Activated naive CD4-positive, alpha-beta T cell treated with anti-CD3 and anti-CD28 coated beads, Interleukin-2, amount 10 ng/mL, durations not matched to agents 7 days and 5 days (primary cell): ENCODE measurements at regions not wholly inside any gene's neighbourhood (a gene's known extent, or its start where the extent isn't known, plus 50 kb on each side); places are given as distances from the start of the nearest gene placed in this dataset.

ENCODE experiments used
- CTCF ChIA-PET: fragments of 350-600 bp; sonication (Branson Sonifier 250); formaldehyde crosslinking; loops from one replicate; lab custom pipeline; 2021; ENCODE audit warnings: antibody characterized with exemption; lab: Charles Lee
- DNase-seq: peaks from one replicate; pipeline ENCODE4 v3.0.0-alpha.2; 2020
- H3K27ac Mint-ChIP-seq: one replicate; pipeline ENCODE4 v1.8.0; 2021; ENCODE audit warnings: mild to moderate bottlenecking, moderate library complexity, mixed read lengths
- H3K27me3 Mint-ChIP-seq: one replicate; pipeline ENCODE4 v1.8.0; 2021; ENCODE audit warnings: mild to moderate bottlenecking, mixed read lengths
- H3K36me3 Mint-ChIP-seq: one replicate; pipeline ENCODE4 v1.8.0; 2021; ENCODE audit warnings: mixed read lengths
- H3K4me1 Mint-ChIP-seq: one replicate; pipeline ENCODE4 v1.8.0; 2021; ENCODE audit warnings: mixed read lengths
- H3K4me3 Mint-ChIP-seq: one replicate; pipeline ENCODE4 v1.8.0; 2021; ENCODE audit warnings: mild to moderate bottlenecking, moderate library complexity, mixed read lengths
- H3K9me3 Mint-ChIP-seq: one replicate; pipeline ENCODE4 v1.8.0; 2021; ENCODE audit warnings: mixed read lengths

- no peak for DNase-seq
- CTCF ChIA-PET, result no interaction called here
- H3K36me3 Mint-ChIP-seq, result no peaks in the 10 kb centered on the region
- H3K9me3 Mint-ChIP-seq, result no peaks in the 10 kb centered on the region
- no peaks in the 10 kb centered on the region for H3K27me3 Mint-ChIP-seq
- H3K4me1 Mint-ChIP-seq, result no peaks in the 10 kb centered on the region
- H3K4me3 Mint-ChIP-seq, result no peak overlapping the region
- H3K27ac Mint-ChIP-seq, result no peak overlapping the region
Observed at GRCh38 chr4:141567326-141567915, 69.0 kb upstream of the IL15 start.

- CTCF ChIA-PET, result no interaction called here
- Mint-ChIP-seq H3K27ac (no peak overlapping the region), H3K4me1 (no peaks in the 10 kb centered on the region), H3K27me3 (no peaks in the 10 kb centered on the region), H3K4me3 (no peak overlapping the region), H3K36me3 (no peaks in the 10 kb centered on the region), H3K9me3 (no peaks in the 10 kb centered on the region)
- no peak for DNase-seq
Observed at GRCh38 chr4:141569141-141569540, 67.2 kb upstream of the IL15 start.

- Mint-ChIP-seq H3K9me3 (no peaks in the 10 kb centered on the region), H3K36me3 (no peaks in the 10 kb centered on the region), H3K27ac (no peak overlapping the region), H3K27me3 (no peaks in the 10 kb centered on the region), H3K4me1 (no peaks in the 10 kb centered on the region), H3K4me3 (no peak overlapping the region)
- CTCF ChIA-PET, result no interaction called here
- no peak for DNase-seq
Observed at GRCh38 chr4:141570290-141570689, 66.1 kb upstream of the IL15 start.

GRCh38 chr4:141571362-141571761 lies 65.0 kb upstream of the IL15 start:
- no peaks in the 10 kb centered on the region for H3K36me3 Mint-ChIP-seq
- H3K27me3 Mint-ChIP-seq, result no peaks in the 10 kb centered on the region
- no peak overlapping the region for H3K4me3 Mint-ChIP-seq
- no peaks in the 10 kb centered on the region for H3K9me3 Mint-ChIP-seq
- no peaks in the 10 kb centered on the region for H3K4me1 Mint-ChIP-seq
- DNase-seq, result no peak
- CTCF ChIA-PET, result no interaction called here
- no peak overlapping the region for H3K27ac Mint-ChIP-seq

- H3K4me1 Mint-ChIP-seq, result no peaks in the 10 kb centered on the region
- H3K36me3 Mint-ChIP-seq, result no peaks in the 10 kb centered on the region
- no peaks in the 10 kb centered on the region for H3K9me3 Mint-ChIP-seq
- no peak overlapping the region for H3K27ac Mint-ChIP-seq
- CTCF ChIA-PET, result no interaction called here
- no peaks in the 10 kb centered on the region for H3K27me3 Mint-ChIP-seq
- H3K4me3 Mint-ChIP-seq, result no peak overlapping the region
- DNase-seq, result no peak
Observed at GRCh38 chr4:141571793-141572192, 64.6 kb upstream of the IL15 start.

- H3K4me3 Mint-ChIP-seq, result no peak overlapping the region
- H3K27me3 Mint-ChIP-seq, result no peaks in the 10 kb centered on the region
- DNase-seq, result no peak
- H3K36me3 Mint-ChIP-seq, result no peaks in the 10 kb centered on the region
- H3K4me1 Mint-ChIP-seq, result no peaks in the 10 kb centered on the region
- CTCF ChIA-PET, result no interaction called here
- H3K9me3 Mint-ChIP-seq, result no peaks in the 10 kb centered on the region
- H3K27ac Mint-ChIP-seq, result no peak overlapping the region
Observed at GRCh38 chr4:141573678-141574077, 62.7 kb upstream of the IL15 start.

GRCh38 chr4:141575884-141576283 lies 60.5 kb upstream of the IL15 start:
- H3K4me3 Mint-ChIP-seq, result no peak overlapping the region
- H3K27me3 Mint-ChIP-seq, result no peaks in the 10 kb centered on the region
- no peaks in the 10 kb centered on the region for H3K4me1 Mint-ChIP-seq
- no peak for DNase-seq
- H3K9me3 Mint-ChIP-seq, result no peaks in the 10 kb centered on the region
- no peak overlapping the region for H3K27ac Mint-ChIP-seq
- CTCF ChIA-PET, result no interaction called here
- no peaks in the 10 kb centered on the region for H3K36me3 Mint-ChIP-seq

- Mint-ChIP-seq H3K27me3 (no peaks in the 10 kb centered on the region), H3K4me1 (no peaks in the 10 kb centered on the region), H3K9me3 (no peaks in the 10 kb centered on the region), H3K27ac (no peak overlapping the region), H3K4me3 (no peak overlapping the region), H3K36me3 (no peaks in the 10 kb centered on the region)
- DNase-seq, result no peak
- CTCF ChIA-PET, result no interaction called here
Observed at GRCh38 chr4:141576585-141577110, 59.7 kb upstream of the IL15 start.

GRCh38 chr4:141578451-141578850 lies 57.9 kb upstream of the IL15 start:
- CTCF ChIA-PET, result no interaction called here
- H3K36me3 Mint-ChIP-seq, result no peaks in the 10 kb centered on the region
- no peak overlapping the region for H3K27ac Mint-ChIP-seq
- no peaks in the 10 kb centered on the region for H3K27me3 Mint-ChIP-seq
- H3K9me3 Mint-ChIP-seq, result no peaks in the 10 kb centered on the region
- DNase-seq, result no peak
- no peak overlapping the region for H3K4me3 Mint-ChIP-seq
- no peaks in the 10 kb centered on the region for H3K4me1 Mint-ChIP-seq

- no peak for DNase-seq
- CTCF ChIA-PET, result no interaction called here
- Mint-ChIP-seq H3K36me3 (no peaks in the 10 kb centered on the region), H3K27ac (no peak overlapping the region), H3K9me3 (no peaks in the 10 kb centered on the region), H3K4me3 (no peak overlapping the region), H3K4me1 (no peaks in the 10 kb centered on the region), H3K27me3 (no peaks in the 10 kb centered on the region)
Observed at GRCh38 chr4:141580523-141580922, 55.9 kb upstream of the IL15 start.
